Midbrain (tissue), 1 donor: ENCODE measurements at regions not wholly inside any gene's neighbourhood (a gene's known extent, or its start where the extent isn't known, plus 50 kb on each side); places are given as distances from the start of the nearest gene placed in this dataset.

ENCODE experiments used
- DNase-seq: peaks from one replicate; lab custom pipeline; 2025; lab: John Stamatoyannopoulos, UW

GRCh38 chr10:29962166-29962850, 97.1 kb downstream of the JCAD start:
- no peak for DNase-seq

GRCh38 chr10:29961351-29961750, 98.0 kb downstream of the JCAD start:
- DNase-seq, result no peak

GRCh38 chr10:29960261-29960660, 99.1 kb downstream of the JCAD start:
- DNase-seq, result no peak

DNA sequence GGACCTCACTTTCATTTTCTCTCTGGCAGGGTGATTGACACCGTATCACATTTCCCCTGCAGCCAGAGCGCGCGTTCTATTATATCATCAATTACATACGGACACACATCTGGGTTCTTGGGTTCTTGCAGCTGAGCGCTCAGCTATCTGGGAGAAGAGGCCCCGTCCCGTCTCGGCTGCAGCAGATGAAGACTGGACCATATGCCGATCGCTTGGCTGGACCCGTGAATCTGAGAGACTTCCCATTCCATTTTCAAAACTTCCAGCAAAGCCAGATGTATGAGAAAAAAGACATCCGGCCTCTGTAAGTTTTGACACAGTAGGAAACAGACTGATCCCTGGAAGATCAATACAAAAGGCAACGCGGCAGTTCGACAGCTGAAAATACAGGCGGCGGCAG, 99.8 kb downstream of the JCAD start:
- DNase-seq, result no peak

GRCh38 chr10:29958440-29958839, 100.9 kb downstream of the JCAD start:
- DNase-seq, result no peak

DNA sequence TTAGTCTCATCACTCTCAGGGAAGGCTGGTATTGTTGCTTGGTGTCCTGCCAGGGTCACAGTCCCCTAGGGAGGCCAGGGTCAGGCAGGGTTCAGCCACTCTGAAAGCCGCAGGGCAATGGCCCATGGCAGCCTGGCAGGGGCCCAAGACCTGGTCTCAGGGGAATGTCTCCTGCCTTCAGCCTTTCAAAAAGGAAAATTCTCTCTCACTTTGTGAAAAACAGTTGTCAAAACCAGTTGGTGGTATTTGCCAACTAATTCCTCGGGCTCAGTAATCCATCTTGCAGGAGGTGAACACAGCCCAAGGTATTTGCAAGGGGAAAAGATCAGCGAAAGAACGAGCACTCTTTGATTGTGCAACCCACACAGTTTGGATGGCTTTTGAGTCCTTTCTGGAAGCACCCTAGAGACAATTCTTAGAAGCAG, 101.5 kb downstream of the JCAD start:
- no peak for DNase-seq

DNA sequence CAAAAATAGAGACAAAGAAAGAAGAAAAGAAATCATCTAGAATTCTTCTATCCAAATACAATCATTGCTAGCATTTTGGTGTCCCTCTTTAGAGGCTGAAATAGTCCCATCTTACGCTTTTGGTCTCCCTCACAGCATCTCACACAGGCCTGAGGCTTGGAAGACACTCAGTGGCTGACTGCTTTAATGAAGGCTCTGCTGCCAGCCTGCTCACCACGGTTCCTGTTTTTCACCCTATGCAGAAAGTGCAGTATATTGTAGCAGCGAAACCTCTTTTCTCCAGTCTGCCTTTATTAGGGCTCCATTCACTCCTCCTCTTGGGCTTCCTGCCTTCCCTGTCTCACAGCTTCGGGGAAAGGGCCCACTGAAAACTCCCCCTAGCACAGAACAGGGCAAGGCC, 102.2 kb downstream of the JCAD start:
- no peak for DNase-seq

DNA sequence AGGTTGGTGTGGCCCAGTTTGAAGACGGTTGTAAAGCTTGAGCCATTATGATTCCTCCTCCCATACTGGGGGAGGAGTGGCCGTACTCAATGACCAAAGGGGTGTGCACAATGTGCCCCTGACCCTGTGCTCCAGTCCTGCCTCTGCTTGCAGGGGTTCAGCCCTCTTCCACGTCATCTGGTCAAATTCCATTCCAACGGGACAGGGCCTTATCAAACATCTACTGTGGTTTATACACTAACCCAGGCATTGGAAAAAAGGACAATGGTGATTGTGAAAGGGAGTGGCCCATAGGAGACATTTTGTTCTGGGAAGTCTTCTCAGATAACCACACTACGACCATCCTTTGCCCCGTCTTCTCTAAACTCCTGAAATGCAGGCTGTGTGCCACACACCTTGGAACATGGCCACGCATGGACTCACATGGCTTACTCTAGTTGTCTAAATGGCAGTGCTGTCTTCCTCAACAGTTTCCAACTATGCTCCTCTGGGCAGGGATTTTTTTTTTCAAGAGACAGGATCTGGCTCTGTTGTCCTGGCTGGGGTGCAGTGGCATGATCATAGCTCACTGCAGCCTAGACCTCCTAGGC, 103.0 kb downstream of the JCAD start:
- no peak for DNase-seq

DNA sequence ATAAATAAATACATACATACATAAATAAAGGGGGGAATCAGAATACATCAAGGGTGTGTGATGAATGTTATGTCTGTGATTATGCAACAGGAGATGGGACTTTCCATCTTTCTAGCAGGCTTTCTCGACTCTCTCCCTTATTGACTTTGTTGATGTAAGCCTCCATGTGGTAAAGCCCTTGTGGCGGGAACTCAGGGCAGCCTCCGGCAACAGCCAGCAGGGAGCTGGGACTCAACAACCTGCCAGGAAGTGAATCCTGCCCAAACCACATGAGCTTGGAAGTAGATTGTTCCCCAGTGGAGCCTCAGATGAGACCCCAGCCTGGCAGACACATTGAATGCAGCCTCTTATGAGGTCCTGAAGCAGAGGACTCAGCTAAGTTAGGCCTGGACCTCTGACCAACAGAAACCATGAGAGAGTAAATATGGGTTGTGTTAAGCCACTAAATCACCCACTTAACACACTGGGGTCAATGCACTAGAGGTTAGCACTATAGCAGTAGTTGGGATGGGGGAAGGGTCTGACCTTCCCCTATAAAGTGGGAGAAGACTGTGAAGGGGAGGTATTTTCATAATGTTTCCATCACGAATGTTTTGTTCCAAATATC, 104.0 kb downstream of the JCAD start:
- DNase-seq, result no peak

DNA sequence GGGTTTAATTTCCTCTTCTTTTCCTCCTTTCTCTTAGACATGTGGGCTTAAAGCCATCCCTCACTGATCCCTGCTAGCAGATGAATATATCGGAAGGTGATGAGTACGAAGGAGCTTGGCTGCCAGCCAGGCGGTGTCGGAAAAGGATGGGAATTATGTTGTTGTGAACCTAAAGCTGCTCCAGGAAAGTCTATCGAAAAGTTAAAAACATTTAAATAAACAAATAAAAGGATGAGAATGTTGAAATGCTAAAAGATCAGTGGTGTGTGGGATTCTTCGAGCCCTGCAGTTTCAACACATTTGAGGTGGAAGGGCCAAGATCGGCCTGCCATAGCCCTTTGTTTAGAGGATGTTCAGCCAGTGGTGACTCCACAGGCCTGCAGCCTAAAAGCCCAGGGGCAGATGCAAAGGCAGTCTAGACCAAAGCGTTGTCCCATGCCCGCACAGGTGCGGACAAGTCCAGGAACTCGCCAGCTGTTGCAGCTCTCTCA, 107.9 kb downstream of the JCAD start:
- DNase-seq, result no peak

GRCh38 chr10:29950391-29950790, 109.0 kb downstream of the JCAD start:
- no peak for DNase-seq

DNA sequence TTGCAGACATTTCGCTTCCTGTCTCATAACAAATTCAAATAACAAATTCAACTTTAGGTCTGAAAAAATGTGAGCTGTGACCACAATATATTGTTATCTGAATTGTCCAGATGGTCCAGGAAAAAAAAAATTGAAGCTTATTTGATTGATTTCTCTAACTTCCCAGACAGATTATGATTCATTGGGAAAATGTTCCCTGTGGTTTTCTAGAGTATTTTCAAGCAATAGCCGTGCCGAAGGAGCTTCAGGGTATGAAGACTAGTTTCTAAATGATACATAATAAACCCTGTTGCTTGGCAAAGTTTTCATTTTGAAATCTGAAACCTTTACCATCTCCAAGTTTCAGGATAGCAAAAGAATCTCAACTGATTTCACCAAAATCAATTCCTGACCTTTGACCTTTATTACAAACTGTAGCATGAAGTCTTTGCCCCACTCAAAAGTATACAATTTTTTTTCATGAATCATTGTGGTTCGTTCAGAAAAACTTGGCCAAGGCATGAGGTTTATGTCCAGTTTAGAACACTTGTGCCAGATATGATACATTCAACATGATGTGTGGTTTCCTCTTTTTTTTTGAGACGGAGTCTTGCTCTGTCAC, 109.9 kb downstream of the JCAD start:
- no peak for DNase-seq

- no peak for DNase-seq
Measured at GRCh38 chr10:29948881-29949355, 110.5 kb downstream of the JCAD start.

DNA sequence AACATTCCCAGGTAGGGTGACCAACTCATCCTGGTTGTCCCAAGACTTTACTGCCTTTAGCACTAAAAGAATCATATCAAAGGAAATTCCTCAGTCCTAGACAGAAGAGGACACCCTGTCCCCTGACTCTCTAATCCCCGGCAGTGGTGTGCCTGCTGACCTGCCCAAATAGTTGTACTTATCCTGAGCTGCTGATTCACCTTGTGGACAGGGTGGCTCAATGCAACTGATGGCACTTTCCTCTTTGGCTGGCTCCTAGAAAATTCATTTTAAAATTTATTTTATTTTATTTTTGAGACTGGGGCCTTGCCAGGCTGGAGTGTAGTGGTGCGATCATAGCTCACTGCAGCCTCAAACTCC, 111.7 kb downstream of the JCAD start:
- DNase-seq, result no peak

- DNase-seq, result no peak
Measured at GRCh38 chr10:29946953-29947700, 112.3 kb downstream of the JCAD start.

- peak; percentile 15 for DNase-seq
Measured at GRCh38 chr10:29946614-29946952, 112.8 kb downstream of the JCAD start.

DNA sequence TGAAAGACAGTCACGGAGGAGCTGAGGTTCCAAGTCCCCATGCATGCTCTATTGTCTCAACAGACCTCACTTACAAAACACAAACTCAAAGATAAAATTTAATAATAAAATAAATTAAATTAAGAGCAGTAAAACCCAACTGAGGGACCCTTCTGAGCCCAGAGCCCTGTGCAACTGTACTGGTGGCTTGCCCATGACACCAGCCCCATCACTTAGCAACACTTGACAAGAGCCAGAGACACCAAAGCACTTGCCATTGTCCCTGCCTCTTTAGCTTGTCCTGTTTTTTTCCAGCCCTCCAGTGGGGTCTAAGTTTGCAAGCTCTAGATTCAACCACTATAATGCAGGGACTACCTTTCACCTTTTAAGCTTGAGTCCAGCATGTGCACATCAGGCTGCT, 117.9 kb downstream of the JCAD start:
- DNase-seq, result no peak

DNA sequence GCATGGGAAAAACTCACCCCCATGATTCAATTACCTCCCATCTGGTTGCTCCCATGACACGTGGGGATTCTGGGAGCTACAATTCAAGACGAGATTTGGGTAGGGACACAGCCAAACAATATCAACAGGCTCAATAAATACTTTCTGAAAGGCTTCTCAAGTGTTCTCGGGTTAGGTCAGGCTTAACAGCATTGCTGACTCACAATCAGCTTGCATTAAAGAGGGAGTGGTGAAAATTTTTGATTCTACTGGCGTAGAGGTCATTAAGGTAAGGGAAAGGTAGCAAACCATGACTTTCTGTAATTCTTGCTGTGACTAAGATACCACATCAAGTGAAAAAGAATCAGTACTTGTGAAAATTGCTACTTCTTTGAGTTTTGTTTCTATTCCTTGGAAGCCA, 126.4 kb downstream of the JCAD start:
- DNase-seq, result no peak

DNA sequence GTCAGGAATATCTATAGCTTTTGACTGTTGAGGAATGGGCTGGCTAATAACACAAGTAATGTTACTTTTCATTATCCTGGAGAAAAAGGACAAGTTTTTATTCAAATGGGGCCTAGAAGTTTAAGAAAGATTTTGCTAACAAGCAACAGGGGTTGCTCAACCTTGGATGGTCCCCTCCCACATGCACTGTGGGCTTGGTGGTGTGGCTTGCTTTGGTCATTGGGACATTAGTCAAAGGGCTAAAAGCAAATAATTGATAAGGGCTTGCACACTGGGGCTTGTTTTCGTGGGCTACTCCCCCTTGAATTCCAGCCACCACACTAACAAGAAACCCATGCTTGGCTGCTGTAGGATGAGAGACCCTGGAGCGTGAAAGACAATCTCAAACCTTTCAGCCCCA, 127.6 kb downstream of the JCAD start:
- DNase-seq, result no peak

- no peak for DNase-seq
Measured at GRCh38 chr10:29929006-29929405, 130.4 kb downstream of the JCAD start.

- DNase-seq, result no peak
Measured at GRCh38 chr10:29926693-29927048, 132.7 kb downstream of the JCAD start.
